Mesothelial cell of epicardium (in vitro differentiated cells): ENCODE measurements at regions not wholly inside any gene's neighbourhood (a gene's known extent, or its start where the extent isn't known, plus 50 kb on each side); places are given as distances from the start of the nearest gene placed in this dataset.

ENCODE experiments used
- DNase-seq, 2 experiments: peaks; one replicate each; pipeline ENCODE4 v3.0.0; 2021; ENCODE audit warnings: low spot score in 2 of 2; ENCODE audit not compliant: unreplicated experiment in 2 of 2
- H3K27ac Mint-ChIP-seq: 2 replicates; pipeline ENCODE4 v1.8.0; 2021; ENCODE audit warnings: mixed read lengths
- H3K27me3 Mint-ChIP-seq: 2 replicates; pipeline ENCODE4 v1.8.0; 2021; ENCODE audit warnings: low read depth, mixed read lengths
- H3K36me3 Mint-ChIP-seq: 2 replicates; pipeline ENCODE4 v1.8.0; 2021; ENCODE audit warnings: mixed read lengths
- H3K4me1 Mint-ChIP-seq: 2 replicates; pipeline ENCODE4 v1.8.0; 2021; ENCODE audit warnings: mixed read lengths
- H3K4me3 Mint-ChIP-seq: 2 replicates; pipeline ENCODE4 v1.8.0; 2021; ENCODE audit warnings: mild to moderate bottlenecking, moderate library complexity, mixed read lengths
- H3K9me3 Mint-ChIP-seq: 2 replicates; pipeline ENCODE4 v1.8.0; 2021; ENCODE audit warnings: mixed read lengths
- CTCF ChIP-seq: fragments of 200-600 bp; sonication (generic); IDR thresholded peaks from one replicate; pipeline ENCODE4 v1.5.0; 2021; ENCODE audit warnings: antibody characterized with exemption; ENCODE audit not compliant: unreplicated experiment

DNA sequence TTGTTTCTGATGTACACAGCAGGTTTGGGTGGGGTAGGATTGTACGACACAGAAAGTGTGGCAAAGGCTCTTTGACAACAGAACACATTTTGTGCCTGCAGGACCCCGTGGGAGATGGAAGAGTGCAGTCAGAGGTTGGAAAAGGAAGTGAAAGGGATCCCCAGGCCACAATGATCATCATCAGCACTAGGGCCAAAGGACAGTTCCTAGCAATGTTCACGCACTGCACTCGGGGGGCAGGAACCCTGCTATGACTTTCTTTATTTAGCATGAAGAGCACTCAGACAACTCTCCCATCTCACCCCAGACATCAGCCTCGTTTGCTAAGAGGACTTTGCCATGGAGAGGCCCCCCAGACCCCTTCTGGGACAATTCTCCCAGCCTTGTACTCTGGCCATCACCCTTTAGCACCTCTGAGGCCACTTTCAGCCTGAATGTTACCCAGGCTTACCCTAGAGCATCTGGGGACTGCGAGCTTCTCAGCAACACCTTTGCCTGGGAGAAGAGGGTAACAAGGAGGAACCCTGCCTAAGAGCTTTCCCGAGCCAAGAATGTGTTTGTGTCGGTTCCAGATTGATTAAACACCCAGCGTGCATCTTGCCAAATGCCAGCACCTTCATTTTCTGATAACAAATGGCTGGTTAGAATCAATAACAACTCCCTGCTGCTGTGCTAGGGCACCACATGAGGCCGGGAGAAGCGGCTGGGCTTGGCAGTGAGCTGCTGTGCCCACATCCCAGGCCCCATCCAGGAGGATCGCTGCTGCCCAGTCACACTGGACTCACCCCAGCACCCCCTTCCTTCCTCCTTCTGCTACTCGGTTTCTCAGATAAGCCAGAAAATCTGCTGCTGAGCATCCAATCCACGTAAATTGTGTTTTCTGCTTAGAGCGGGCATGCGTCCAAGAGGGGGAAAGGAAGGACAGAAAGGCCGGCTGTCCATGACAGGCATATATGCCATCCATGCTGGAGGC lies 633.1 kb downstream of the AJAP1 start:
- Mint-ChIP-seq H3K36me3 (no peaks in the 10 kb centered on the region), H3K27me3 (peaks cover 5% of the 10 kb centered on the region), H3K4me3 (no peak overlapping the region), H3K4me1 (no peaks in the 10 kb centered on the region), H3K27ac (no peak overlapping the region), H3K9me3 (peaks cover 4% of the 10 kb centered on the region)
- no peak for TF ChIP-seq CTCF
- DNase-seq = no peak

DNA sequence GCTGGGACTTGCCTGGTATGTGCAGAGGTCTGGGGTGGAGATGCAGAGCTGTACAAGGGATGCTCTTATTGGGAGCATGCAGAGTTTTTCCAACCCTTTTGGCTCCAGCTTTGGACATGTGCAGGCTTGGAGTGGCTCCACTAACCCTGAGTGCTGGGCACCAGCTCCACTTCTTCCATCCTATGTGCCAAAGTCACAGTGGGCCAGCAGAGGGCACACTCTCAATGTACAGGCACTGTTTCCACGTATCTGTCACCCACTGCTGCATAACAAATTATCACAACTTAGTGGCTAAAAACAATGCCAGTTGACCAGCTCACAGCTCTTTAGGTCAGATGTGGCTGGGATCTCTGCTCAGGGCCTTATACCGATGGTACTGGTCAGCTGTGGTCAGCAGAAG lies 631.8 kb downstream of the AJAP1 start:
- H3K4me3 Mint-ChIP-seq = no peak overlapping the region
- H3K36me3 Mint-ChIP-seq = no peaks in the 10 kb centered on the region
- H3K27me3 Mint-ChIP-seq = peaks cover 7% of the 10 kb centered on the region
- TF ChIP-seq CTCF = no peak
- H3K27ac Mint-ChIP-seq = no peak overlapping the region
- no peak for DNase-seq
- H3K4me1 Mint-ChIP-seq = no peaks in the 10 kb centered on the region
- peaks cover 4% of the 10 kb centered on the region for H3K9me3 Mint-ChIP-seq

DNA sequence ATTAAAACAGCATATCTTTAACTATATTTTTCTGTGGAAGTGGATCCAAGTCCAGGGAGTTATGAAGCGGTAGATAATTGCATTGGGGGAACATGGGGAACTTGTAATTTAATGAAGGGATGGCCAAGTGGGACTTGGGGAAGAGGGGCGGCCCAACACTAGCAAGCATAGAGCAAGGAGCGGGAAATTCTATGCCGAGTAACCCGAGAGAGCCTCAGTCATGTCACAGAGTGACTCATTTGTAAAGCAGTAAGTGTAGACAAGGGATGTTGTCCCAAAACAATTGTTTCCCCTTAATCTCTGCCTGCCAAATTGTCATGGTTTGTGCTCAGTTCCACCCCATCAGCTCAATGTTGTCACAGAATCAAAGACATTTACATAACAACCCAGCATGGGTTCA lies 620.1 kb downstream of the AJAP1 start:
- Mint-ChIP-seq H3K36me3 (no peaks in the 10 kb centered on the region), H3K9me3 (peaks cover 4% of the 10 kb centered on the region), H3K27ac (no peak overlapping the region), H3K27me3 (peaks cover 49% of the 10 kb centered on the region), H3K4me1 (no peaks in the 10 kb centered on the region), H3K4me3 (no peak overlapping the region)
- DNase-seq = no peak
- TF ChIP-seq CTCF = no peak

DNA sequence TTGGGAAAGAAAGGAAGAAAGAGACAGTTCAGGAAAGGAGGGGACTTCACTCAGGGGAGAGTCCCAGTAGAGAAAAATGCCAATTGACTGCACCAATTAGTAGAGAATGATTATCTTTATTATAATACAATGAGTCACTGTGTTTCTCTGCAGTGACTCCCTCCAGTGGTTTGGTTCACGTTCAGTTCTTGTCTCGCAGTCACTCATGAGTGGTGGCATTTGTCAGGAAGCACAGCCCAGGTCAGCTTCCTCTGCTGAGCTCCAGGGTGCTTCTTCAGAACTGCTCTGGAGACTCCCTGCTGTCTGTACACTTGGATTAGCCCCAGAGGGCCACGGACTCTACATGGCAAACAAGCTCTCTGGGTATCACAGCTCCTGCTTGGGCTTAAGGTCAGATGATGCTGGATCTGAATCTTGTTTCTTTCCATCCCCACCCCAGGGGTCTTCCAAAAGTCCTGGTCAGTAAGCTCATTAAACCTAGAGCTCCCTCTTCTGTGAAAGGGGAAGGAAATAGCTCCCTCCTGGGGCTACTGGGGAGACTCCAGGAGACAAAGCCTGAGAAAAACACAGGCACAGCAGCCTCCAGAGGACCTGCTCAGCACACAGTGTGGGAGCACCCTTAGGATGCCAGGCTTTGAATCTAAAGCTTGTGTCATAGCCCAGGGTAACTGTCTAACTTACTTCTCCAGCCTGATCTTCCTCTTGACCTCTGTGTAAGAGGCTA lies 619.0 kb downstream of the AJAP1 start:
- peaks cover 4% of the 10 kb centered on the region for H3K9me3 Mint-ChIP-seq
- H3K4me1 Mint-ChIP-seq = no peaks in the 10 kb centered on the region
- H3K4me3 Mint-ChIP-seq = no peak overlapping the region
- H3K36me3 Mint-ChIP-seq = no peaks in the 10 kb centered on the region
- no peak overlapping the region for H3K27ac Mint-ChIP-seq
- peaks cover 51% of the 10 kb centered on the region for H3K27me3 Mint-ChIP-seq
- DNase-seq = no peak
- TF ChIP-seq CTCF = no peak

GRCh38 chr1:5272325-5272724 lies 617.9 kb downstream of the AJAP1 start:
- H3K4me1 Mint-ChIP-seq = no peaks in the 10 kb centered on the region
- no peak overlapping the region for H3K4me3 Mint-ChIP-seq
- TF ChIP-seq CTCF = no peak
- DNase-seq = no peak
- H3K36me3 Mint-ChIP-seq = no peaks in the 10 kb centered on the region
- H3K27ac Mint-ChIP-seq = no peak overlapping the region
- peaks cover 54% of the 10 kb centered on the region for H3K27me3 Mint-ChIP-seq
- peaks cover 4% of the 10 kb centered on the region for H3K9me3 Mint-ChIP-seq
